SU-DHL-6 (cell line): ENCODE measurements at regions not wholly inside any gene's neighbourhood (a gene's known extent, or its start where the extent isn't known, plus 50 kb on each side); places are given as distances from the start of the nearest gene placed in this dataset.

ENCODE experiments used
- CTCF ChIP-seq: fragments of 200-600 bp; sonication (generic); IDR thresholded peaks from one replicate; pipeline ENCODE4 v1.5.1; 2017; ENCODE audit warnings: antibody characterized with exemption, mild to moderate bottlenecking, low read length, moderate library complexity; ENCODE audit not compliant: insufficient read depth, poor library complexity, severe bottlenecking
- EZH2phosphoT487 ChIP-seq: fragments of 200-600 bp; sonication (generic), shearing (Covaris generic); conservative IDR thresholded peaks from 2 replicates; pipeline ENCODE4 v1.6.1; 2018; ENCODE audit warnings: mild to moderate bottlenecking, antibody characterized with exemption, low read length, moderate library complexity, mixed read lengths

GRCh38 chr2:239700686-239701345, 300.0 kb upstream of the HDAC4 start:
- TF ChIP-seq CTCF (no peak), EZH2phosphoT487 (no peak)
